IMR-90 (cell line): ENCODE measurements at regions not wholly inside any gene's neighbourhood (a gene's known extent, or its start where the extent isn't known, plus 50 kb on each side); places are given as distances from the start of the nearest gene placed in this dataset.

Experiments
- BHLHE40 ChIP-seq: fragments of 150-350 bp; IDR thresholded peaks from 2 replicates; pipeline ENCODE4 v1.6.1; 2016; ENCODE audit warnings: mild to moderate bottlenecking, low read depth, low read length
- CEBPB ChIP-seq: IDR thresholded peaks from 2 replicates; pipeline ENCODE4 v1.6.1; 2012; ENCODE audit warnings: low read depth, low read length, improper control_type of control experiment
- CTCF ChIP-seq: conservative IDR thresholded peaks from 2 replicates; pipeline ENCODE4 v1.5.1; 2012; ENCODE audit warnings: mild to moderate bottlenecking, low read depth, low read length, improper control_type of control experiment
- FOS ChIP-seq: fragments of 150-350 bp; IDR thresholded peaks from 2 replicates; pipeline ENCODE4 v1.6.1; 2016; ENCODE audit warnings: low read depth, low read length
- MAFK ChIP-seq: IDR thresholded peaks from 2 replicates; pipeline ENCODE4 v1.6.1; 2012; ENCODE audit warnings: low read depth, low read length, improper control_type of control experiment
- MAZ ChIP-seq: IDR thresholded peaks from 2 replicates; pipeline ENCODE4 v1.6.1; 2012; ENCODE audit warnings: low read depth, mild to moderate bottlenecking, low read length, improper control_type of control experiment, moderate library complexity, borderline replicate concordance
- MXI1 ChIP-seq: IDR thresholded peaks from 2 replicates; pipeline ENCODE4 v1.6.1; 2012; ENCODE audit warnings: low read depth, mild to moderate bottlenecking, low read length, moderate library complexity, borderline replicate concordance
- POLR2A ChIP-seq: IDR thresholded peaks from 2 replicates; pipeline ENCODE4 v1.6.1; 2012; ENCODE audit warnings: mild to moderate bottlenecking, low read depth, low read length
- RAD21 ChIP-seq: IDR thresholded peaks from 2 replicates; pipeline ENCODE4 v1.6.1; 2012; ENCODE audit warnings: low read length, improper control_type of control experiment
- RFX5 ChIP-seq: IDR thresholded peaks from 2 replicates; pipeline ENCODE4 v1.8.0; 2012; ENCODE audit warnings: low read depth, mild to moderate bottlenecking, low read length, moderate library complexity
- SMC3 ChIP-seq: fragments of 150-350 bp; IDR thresholded peaks from 2 replicates; pipeline ENCODE4 v1.6.1; 2016; ENCODE audit warnings: low read depth, mild to moderate bottlenecking, antibody characterized with exemption, low read length, moderate library complexity
- TF ChIP-seq, protein P1 (sequence below): fragments of 150-350 bp; IDR thresholded peaks from 2 replicates; pipeline ENCODE4 v1.6.1; 2017; ENCODE audit warnings: mild to moderate bottlenecking, antibody characterized with exemption, low read length, low read depth

DNA sequence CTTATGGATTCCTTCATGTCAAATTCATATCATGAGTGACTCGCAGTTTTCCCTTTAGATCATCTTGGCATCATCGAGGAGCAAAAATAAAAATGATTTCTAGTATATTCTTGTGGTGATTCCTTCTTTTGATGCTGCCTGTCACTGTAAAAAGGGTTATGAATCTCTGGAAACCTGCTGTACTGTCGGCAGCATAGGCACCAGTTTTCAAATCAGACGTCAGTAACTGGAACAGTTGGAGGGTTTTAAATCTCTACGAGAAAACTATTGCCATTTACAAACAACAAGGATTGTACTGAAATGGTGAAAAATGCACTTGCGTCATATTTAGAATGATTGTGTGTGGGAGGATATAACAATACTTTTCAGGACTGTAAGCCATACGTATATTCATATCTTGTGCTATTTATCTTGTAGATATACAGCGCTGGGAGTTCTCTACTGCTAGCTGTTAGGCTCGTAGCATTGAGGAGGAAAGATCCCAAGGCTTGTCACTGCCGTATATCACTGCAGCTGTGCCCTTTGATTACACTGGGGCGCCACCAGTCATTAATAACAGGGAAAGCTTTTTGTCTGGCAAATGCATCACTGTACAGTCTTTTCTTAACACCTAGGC is 320.7 kb downstream of the MTX2 start:
- no peak for TF ChIP-seq POLR2A
- no peak for TF ChIP-seq MAZ
- no peak for TF ChIP-seq CTCF
- TF ChIP-seq RFX5 = no peak
- TF ChIP-seq, protein P1, sequence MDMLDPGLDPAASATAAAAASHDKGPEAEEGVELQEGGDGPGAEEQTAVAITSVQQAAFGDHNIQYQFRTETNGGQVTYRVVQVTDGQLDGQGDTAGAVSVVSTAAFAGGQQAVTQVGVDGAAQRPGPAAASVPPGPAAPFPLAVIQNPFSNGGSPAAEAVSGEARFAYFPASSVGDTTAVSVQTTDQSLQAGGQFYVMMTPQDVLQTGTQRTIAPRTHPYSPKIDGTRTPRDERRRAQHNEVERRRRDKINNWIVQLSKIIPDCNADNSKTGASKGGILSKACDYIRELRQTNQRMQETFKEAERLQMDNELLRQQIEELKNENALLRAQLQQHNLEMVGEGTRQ = no peak
- TF ChIP-seq SMC3 = no peak
- TF ChIP-seq FOS = no peak
- no peak for TF ChIP-seq MAFK
- no peak for TF ChIP-seq RAD21
- no peak for TF ChIP-seq MXI1
- no peak for TF ChIP-seq BHLHE40
- TF ChIP-seq CEBPB = no peak
